ENCODE measurements at regions not wholly inside any gene's neighbourhood (a gene's known extent, or its start where the extent isn't known, plus 50 kb on each side); places are given as distances from the start of the nearest gene placed in this dataset.
A peak's percentile ranks its signal among the peaks of the same experiment; 100 is the strongest.

- 34% methylated on average over 3 of the region's 3 CpGs for WGBS (ENCODE audit: low lambda C conversion rate, missing lambda C conversion rate)
- no peak overlapping the region for H3K4me3 ChIP-seq
- peak; percentile 75 for TF ChIP-seq CTCF (IDR thresholded peaks at IDR 0.05; ENCODE audit: poor library complexity)
- no peak for TF ChIP-seq EZH2 (IDR thresholded peaks at IDR 0.05; ENCODE audit: borderline replicate concordance)
- DNase-seq (ENCODE audit: low spot score) = peak; percentile 76
- peaks cover 11% of the 10 kb centered on the region for H3K4me1 ChIP-seq (ENCODE audit: insufficient read depth)
- H3K27me3 ChIP-seq = no peaks in the 10 kb centered on the region
- H3K36me3 ChIP-seq (replicated peaks; ENCODE audit: insufficient read depth, low read depth) = no peaks in the 10 kb centered on the region
- no peaks in the 10 kb centered on the region for H3K79me2 ChIP-seq
- H3K9me2 ChIP-seq (replicated peaks; ENCODE audit: insufficient read depth) = no peaks in the 10 kb centered on the region
- H3K9me3 ChIP-seq (ENCODE audit: low read depth) = no peaks in the 10 kb centered on the region
- no peak overlapping the region for H3K4me2 ChIP-seq
- no peak overlapping the region for H2AFZ ChIP-seq
- no peak overlapping the region for H3K27ac ChIP-seq
- no peaks in the 10 kb centered on the region for H4K20me1 ChIP-seq (ENCODE audit: insufficient read depth, poor library complexity, severe bottlenecking)
Measured at GRCh38 chr18:25832001-25832604, 258.3 kb downstream of the SS18 start.

GRCh38 chr18:25831301-25831701 lies 259.1 kb downstream of the SS18 start:
- no peak for DNase-seq (ENCODE audit: low spot score)
- WGBS (ENCODE audit: low lambda C conversion rate, missing lambda C conversion rate) = 95% methylated on average over 5 of the region's 5 CpGs
- no peak for TF ChIP-seq EZH2 (IDR thresholded peaks at IDR 0.05; ENCODE audit: borderline replicate concordance)
- Histone ChIP-seq H3K36me3 (replicated peaks; ENCODE audit: insufficient read depth, low read depth) (no peaks in the 10 kb centered on the region), H2AFZ (no peak overlapping the region), H4K20me1 (ENCODE audit: insufficient read depth, poor library complexity, severe bottlenecking) (no peaks in the 10 kb centered on the region), H3K27ac (no peak overlapping the region), H3K9me3 (ENCODE audit: low read depth) (no peaks in the 10 kb centered on the region), H3K79me2 (no peaks in the 10 kb centered on the region), H3K4me3 (no peak overlapping the region), H3K4me1 (ENCODE audit: insufficient read depth) (peaks cover 12% of the 10 kb centered on the region), H3K27me3 (no peaks in the 10 kb centered on the region), H3K4me2 (no peak overlapping the region), H3K9me2 (replicated peaks; ENCODE audit: insufficient read depth) (no peaks in the 10 kb centered on the region)

GRCh38 chr18:25830787-25831186 lies 259.6 kb downstream of the SS18 start:
- H3K27ac ChIP-seq = no peak overlapping the region

GRCh38 chr18:25827961-25828561 lies 262.4 kb downstream of the SS18 start:
- Histone ChIP-seq H2AFZ (no peak overlapping the region), H3K4me3 (no peak overlapping the region), H3K9me3 (ENCODE audit: low read depth) (no peaks in the 10 kb centered on the region), H3K4me1 (ENCODE audit: insufficient read depth) (peaks cover 15% of the 10 kb centered on the region), H3K79me2 (no peaks in the 10 kb centered on the region), H3K4me2 (peak overlapping the region; percentile 3), H3K27me3 (no peaks in the 10 kb centered on the region), H4K20me1 (ENCODE audit: insufficient read depth, poor library complexity, severe bottlenecking) (no peaks in the 10 kb centered on the region), H3K9me2 (replicated peaks; ENCODE audit: insufficient read depth) (no peaks in the 10 kb centered on the region), H3K27ac (no peak overlapping the region), H3K36me3 (replicated peaks; ENCODE audit: insufficient read depth, low read depth) (no peaks in the 10 kb centered on the region)
- no peak for TF ChIP-seq CTCF (IDR thresholded peaks at IDR 0.05; ENCODE audit: poor library complexity)
- TF ChIP-seq EZH2phosphoT487 (IDR thresholded peaks at IDR 0.05; ENCODE audit: low read depth, severe bottlenecking, unreplicated experiment) = no peak
- no peak for TF ChIP-seq EZH2 (IDR thresholded peaks at IDR 0.05; ENCODE audit: borderline replicate concordance)
- DNase-seq (ENCODE audit: low spot score) = no peak
- 25% methylated on average over 13 of the region's 13 CpGs for WGBS (ENCODE audit: low lambda C conversion rate, missing lambda C conversion rate)

More at GRCh38 chr18:25830787-25831186, 259.6 kb downstream of the SS18 start:
- Histone ChIP-seq H3K27me3 (no peaks in the 10 kb centered on the region), H3K9me3 (ENCODE audit: low read depth) (no peaks in the 10 kb centered on the region), H3K4me3 (no peak overlapping the region), H3K4me1 (ENCODE audit: insufficient read depth) (peaks cover 15% of the 10 kb centered on the region), H3K79me2 (no peaks in the 10 kb centered on the region), H4K20me1 (ENCODE audit: insufficient read depth, poor library complexity, severe bottlenecking) (no peaks in the 10 kb centered on the region), H3K36me3 (replicated peaks; ENCODE audit: insufficient read depth, low read depth) (no peaks in the 10 kb centered on the region), H3K4me2 (no peak overlapping the region), H2AFZ (no peak overlapping the region), H3K9me2 (replicated peaks; ENCODE audit: insufficient read depth) (no peaks in the 10 kb centered on the region)
- TF ChIP-seq EZH2 (IDR thresholded peaks at IDR 0.05; ENCODE audit: borderline replicate concordance) (no peak), CTCF (IDR thresholded peaks at IDR 0.05; ENCODE audit: poor library complexity) (no peak), EZH2phosphoT487 (IDR thresholded peaks at IDR 0.05; ENCODE audit: low read depth, severe bottlenecking, unreplicated experiment) (no peak)
- peak; percentile 40 for DNase-seq (ENCODE audit: low spot score)
- 90% methylated on average over 2 of the region's 2 CpGs for WGBS (ENCODE audit: low lambda C conversion rate, missing lambda C conversion rate)
